ENCODE measurements at regions not wholly inside any gene's neighbourhood (a gene's known extent, or its start where the extent isn't known, plus 50 kb on each side); places are given as distances from the start of the nearest gene placed in this dataset.
"Not testable (repeated sequence)": the region's sequence is repeated elsewhere in the genome, so short reads cannot be mapped to it uniquely, and the experiment has no call there.

- Mint-ChIP-seq H3K36me3 (ENCODE audit: low read depth) (no peaks in the 10 kb centered on the region), H3K4me3 (no peak overlapping the region), H3K4me1 (no peaks in the 10 kb centered on the region), H3K9me3 (no peaks in the 10 kb centered on the region), H3K27ac (no peak overlapping the region), H3K27me3 (no peaks in the 10 kb centered on the region)
- no peak for ATAC-seq (replicated peaks)
Measured at GRCh38 chr3:178334239-178334638, 202.0 kb upstream of the KCNMB2 start.

- Mint-ChIP-seq H3K27me3 (peaks cover 5% of the 10 kb centered on the region), H3K27ac (no peak overlapping the region), H3K9me3 (no peaks in the 10 kb centered on the region), H3K4me3 (no peak overlapping the region), H3K4me1 (no peaks in the 10 kb centered on the region), H3K36me3 (ENCODE audit: low read depth) (no peaks in the 10 kb centered on the region)
- ATAC-seq (replicated peaks) = no peak
Measured at GRCh38 chr3:178336336-178336735, 199.9 kb upstream of the KCNMB2 start.

DNA sequence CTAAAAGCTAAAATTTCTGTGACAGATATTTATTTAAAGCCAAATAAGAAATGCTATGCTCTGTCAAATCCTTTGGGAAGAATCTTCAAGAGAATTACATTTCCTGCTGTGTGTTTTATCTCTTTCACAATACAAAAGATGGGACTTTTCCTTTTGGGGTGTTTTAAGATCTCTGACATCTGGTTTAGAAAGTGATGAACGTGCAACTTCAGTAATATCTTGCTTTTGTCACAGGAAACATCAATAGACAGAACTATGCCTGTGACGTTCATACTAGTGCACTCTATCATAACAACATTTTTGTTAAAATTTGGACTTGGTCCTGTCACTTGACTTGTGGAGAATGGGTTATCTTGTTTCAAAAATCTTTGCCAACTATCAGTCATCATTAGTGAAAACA lies 195.7 kb upstream of the KCNMB2 start:
- H3K36me3 Mint-ChIP-seq (ENCODE audit: low read depth) = no peaks in the 10 kb centered on the region
- H3K9me3 Mint-ChIP-seq = no peaks in the 10 kb centered on the region
- peaks cover 5% of the 10 kb centered on the region for H3K27me3 Mint-ChIP-seq

DNA sequence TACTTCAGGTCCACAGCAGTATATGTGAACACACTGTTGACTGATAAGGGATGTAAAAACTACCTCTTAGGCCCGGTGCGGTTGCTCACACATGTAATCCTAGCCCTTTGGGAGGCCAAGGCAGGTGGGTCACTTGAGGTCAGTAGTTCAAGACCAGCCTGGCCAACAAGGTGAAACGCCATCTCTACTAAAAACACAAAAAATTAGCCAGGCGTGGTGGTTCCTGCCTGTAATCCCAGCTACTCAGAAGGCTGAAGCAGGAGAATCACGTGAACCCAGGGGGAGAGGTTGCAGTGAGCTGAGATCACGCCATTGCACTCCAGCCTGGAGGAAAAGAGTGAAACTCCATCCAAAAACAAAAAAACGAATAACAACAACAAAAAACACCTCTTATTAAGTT lies 194.6 kb upstream of the KCNMB2 start:
- Mint-ChIP-seq H3K27me3 (peaks cover 5% of the 10 kb centered on the region), H3K36me3 (ENCODE audit: low read depth) (no peaks in the 10 kb centered on the region), H3K9me3 (no peaks in the 10 kb centered on the region), H3K4me3 (no peak overlapping the region), H3K4me1 (no peaks in the 10 kb centered on the region), H3K27ac (no peak overlapping the region)
- ATAC-seq (replicated peaks) = no peak

More for the DNA sequence above, 195.7 kb upstream of the KCNMB2 start:
- no peak for ATAC-seq (replicated peaks)
- Mint-ChIP-seq H3K27ac (no peak overlapping the region), H3K4me1 (no peaks in the 10 kb centered on the region), H3K4me3 (no peak overlapping the region)

- ATAC-seq (replicated peaks) = no peak
- H3K27me3 Mint-ChIP-seq = peaks cover 5% of the 10 kb centered on the region
- H3K4me3 Mint-ChIP-seq = no peak overlapping the region
- no peaks in the 10 kb centered on the region for H3K36me3 Mint-ChIP-seq (ENCODE audit: low read depth)
- H3K4me1 Mint-ChIP-seq = no peaks in the 10 kb centered on the region
- H3K27ac Mint-ChIP-seq = no peak overlapping the region
- H3K9me3 Mint-ChIP-seq = no peaks in the 10 kb centered on the region
Measured at GRCh38 chr3:178342111-178342510, 194.1 kb upstream of the KCNMB2 start.

GRCh38 chr3:178343433-178344038 lies 192.7 kb upstream of the KCNMB2 start:
- H3K9me3 Mint-ChIP-seq = no peaks in the 10 kb centered on the region
- H3K27ac Mint-ChIP-seq = no peak overlapping the region
- H3K4me1 Mint-ChIP-seq = no peaks in the 10 kb centered on the region
- ATAC-seq (replicated peaks) = no peak
- H3K36me3 Mint-ChIP-seq (ENCODE audit: low read depth) = no peaks in the 10 kb centered on the region
- H3K27me3 Mint-ChIP-seq = peaks cover 5% of the 10 kb centered on the region
- H3K4me3 Mint-ChIP-seq = no peak overlapping the region

GRCh38 chr3:178345944-178346343 lies 190.3 kb upstream of the KCNMB2 start:
- no peak for ATAC-seq (replicated peaks)

GRCh38 chr3:178348561-178349217 lies 187.5 kb upstream of the KCNMB2 start:
- H3K4me3 Mint-ChIP-seq; H3K36me3 Mint-ChIP-seq (ENCODE audit: low read depth); H3K9me3 Mint-ChIP-seq; ATAC-seq (replicated peaks); H3K4me1 Mint-ChIP-seq; H3K27me3 Mint-ChIP-seq; H3K27ac Mint-ChIP-seq: not testable (repeated sequence)

More at GRCh38 chr3:178345944-178346343, 190.3 kb upstream of the KCNMB2 start:
- Mint-ChIP-seq H3K4me1 (no peaks in the 10 kb centered on the region), H3K9me3 (no peaks in the 10 kb centered on the region), H3K27ac (no peak overlapping the region), H3K27me3 (peaks cover 2% of the 10 kb centered on the region), H3K4me3 (no peak overlapping the region), H3K36me3 (ENCODE audit: low read depth) (no peaks in the 10 kb centered on the region)

- not testable (repeated sequence) for H3K4me1 Mint-ChIP-seq; H3K9me3 Mint-ChIP-seq; ATAC-seq (replicated peaks); H3K27ac Mint-ChIP-seq; H3K27me3 Mint-ChIP-seq; H3K4me3 Mint-ChIP-seq; H3K36me3 Mint-ChIP-seq (ENCODE audit: low read depth)
Measured at GRCh38 chr3:178349218-178349596, 187.0 kb upstream of the KCNMB2 start.

DNA sequence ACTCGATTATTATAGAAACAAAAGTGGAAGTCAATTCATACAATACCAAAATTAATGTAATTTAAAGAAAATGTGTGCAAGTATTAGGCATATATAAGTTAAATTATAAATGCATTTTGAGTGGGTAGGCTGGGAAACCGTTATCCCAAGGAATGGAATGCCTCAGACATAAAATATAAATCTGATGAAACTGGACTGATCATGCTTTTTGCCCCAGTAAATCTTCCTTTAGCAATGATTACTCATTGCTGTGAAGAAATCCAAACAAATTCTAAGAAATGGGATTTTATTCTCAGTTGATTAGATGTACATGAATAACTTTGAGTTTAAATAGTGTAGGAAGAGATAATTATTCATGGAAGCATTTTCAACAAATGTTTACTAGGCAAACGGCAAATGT lies 185.5 kb upstream of the KCNMB2 start:
- no peaks in the 10 kb centered on the region for H3K9me3 Mint-ChIP-seq
- no peak overlapping the region for H3K4me3 Mint-ChIP-seq
- H3K27me3 Mint-ChIP-seq = peaks cover 9% of the 10 kb centered on the region
- H3K4me1 Mint-ChIP-seq = no peaks in the 10 kb centered on the region
- ATAC-seq (replicated peaks) = no peak
- no peaks in the 10 kb centered on the region for H3K36me3 Mint-ChIP-seq (ENCODE audit: low read depth)
- H3K27ac Mint-ChIP-seq = no peak overlapping the region

DNA sequence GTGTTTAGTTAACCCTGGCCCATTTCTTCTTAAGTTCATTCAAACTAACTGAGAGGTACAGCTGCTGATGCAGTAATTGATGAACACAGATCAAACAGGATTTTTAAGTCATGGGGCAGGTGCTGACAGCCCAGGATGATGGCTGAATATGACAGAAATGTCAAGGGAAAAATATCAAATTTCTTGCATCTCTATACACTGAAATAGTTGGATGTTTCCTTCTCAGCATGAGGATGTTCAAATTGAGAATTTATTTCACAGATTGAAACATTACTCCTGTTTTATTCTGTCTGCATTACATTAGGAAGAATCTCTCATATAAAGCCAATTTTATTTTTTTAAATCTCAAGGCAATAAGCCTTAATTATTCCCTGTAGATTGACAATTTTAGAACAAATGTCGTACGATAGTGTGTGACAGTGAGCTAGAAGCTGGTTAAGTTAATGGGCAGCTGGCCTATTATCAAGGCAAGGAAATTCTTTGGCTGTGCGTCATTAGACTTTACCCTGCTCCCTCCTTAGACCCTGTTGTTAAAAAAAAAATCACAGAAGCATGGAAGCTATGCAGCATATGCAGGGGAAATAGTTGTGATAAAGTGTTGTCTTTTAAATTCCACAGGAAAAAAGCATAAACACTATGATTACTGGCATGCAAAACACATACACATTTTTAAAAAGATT lies 183.8 kb upstream of the KCNMB2 start:
- H3K36me3 Mint-ChIP-seq (ENCODE audit: low read depth) = no peaks in the 10 kb centered on the region
- no peaks in the 10 kb centered on the region for H3K9me3 Mint-ChIP-seq
- H3K4me3 Mint-ChIP-seq = no peak overlapping the region
- no peak overlapping the region for H3K27ac Mint-ChIP-seq
- peaks cover 9% of the 10 kb centered on the region for H3K27me3 Mint-ChIP-seq
- no peaks in the 10 kb centered on the region for H3K4me1 Mint-ChIP-seq
- no peak for ATAC-seq (replicated peaks)

GRCh38 chr3:178353006-178353694 lies 183.1 kb upstream of the KCNMB2 start:
- H3K4me3 Mint-ChIP-seq = no peak overlapping the region
- no peak overlapping the region for H3K27ac Mint-ChIP-seq
- ATAC-seq (replicated peaks) = no peak
- no peaks in the 10 kb centered on the region for H3K36me3 Mint-ChIP-seq (ENCODE audit: low read depth)
- no peaks in the 10 kb centered on the region for H3K4me1 Mint-ChIP-seq
- H3K9me3 Mint-ChIP-seq = no peaks in the 10 kb centered on the region
- peaks cover 9% of the 10 kb centered on the region for H3K27me3 Mint-ChIP-seq

DNA sequence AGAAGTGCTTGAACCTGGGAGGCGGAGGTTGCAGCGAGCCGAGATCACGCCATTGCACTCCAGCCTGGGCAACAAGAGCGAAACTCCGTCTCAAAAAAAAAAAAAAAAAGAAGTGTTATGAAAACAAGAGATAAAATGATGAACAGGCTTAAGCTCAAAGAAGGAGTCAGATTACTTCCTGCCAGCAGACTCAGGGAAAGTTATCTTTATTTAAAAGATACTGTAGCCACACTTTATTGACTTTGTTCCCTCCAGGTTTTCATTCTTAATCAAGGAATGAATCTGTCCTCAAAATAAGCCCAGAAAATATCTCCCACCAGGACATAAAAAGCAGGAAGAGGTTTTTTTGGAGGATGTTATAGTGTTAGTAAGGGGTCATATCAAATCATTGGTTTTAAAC lies 176.5 kb upstream of the KCNMB2 start:
- no peak overlapping the region for H3K27ac Mint-ChIP-seq
- H3K4me1 Mint-ChIP-seq = no peaks in the 10 kb centered on the region
- peaks cover 8% of the 10 kb centered on the region for H3K27me3 Mint-ChIP-seq
- peaks cover 9% of the 10 kb centered on the region for H3K9me3 Mint-ChIP-seq
- no peak for ATAC-seq (replicated peaks)
- no peak overlapping the region for H3K4me3 Mint-ChIP-seq
- H3K36me3 Mint-ChIP-seq (ENCODE audit: low read depth) = no peaks in the 10 kb centered on the region

- H3K36me3 Mint-ChIP-seq (ENCODE audit: low read depth); H3K27ac Mint-ChIP-seq; H3K9me3 Mint-ChIP-seq; H3K4me1 Mint-ChIP-seq; H3K4me3 Mint-ChIP-seq; ATAC-seq (replicated peaks): not testable (repeated sequence)
- H3K27me3 Mint-ChIP-seq = peaks cover 16% of the 10 kb centered on the region
Measured at GRCh38 chr3:178363048-178363447, 173.2 kb upstream of the KCNMB2 start.
